Kidney tubule cell (primary cell): ENCODE measurements at regions not wholly inside any gene's neighbourhood (a gene's known extent, or its start where the extent isn't known, plus 50 kb on each side); places are given as distances from the start of the nearest gene placed in this dataset.
"Not testable (repeated sequence)": the region's sequence is repeated elsewhere in the genome, so short reads cannot be mapped to it uniquely, and the experiment has no call there.

Source experiments
- DNase-seq: peaks from one replicate; pipeline ENCODE4 v3.0.0-alpha.2; 2018; ENCODE audit warnings: low spot score

DNA sequence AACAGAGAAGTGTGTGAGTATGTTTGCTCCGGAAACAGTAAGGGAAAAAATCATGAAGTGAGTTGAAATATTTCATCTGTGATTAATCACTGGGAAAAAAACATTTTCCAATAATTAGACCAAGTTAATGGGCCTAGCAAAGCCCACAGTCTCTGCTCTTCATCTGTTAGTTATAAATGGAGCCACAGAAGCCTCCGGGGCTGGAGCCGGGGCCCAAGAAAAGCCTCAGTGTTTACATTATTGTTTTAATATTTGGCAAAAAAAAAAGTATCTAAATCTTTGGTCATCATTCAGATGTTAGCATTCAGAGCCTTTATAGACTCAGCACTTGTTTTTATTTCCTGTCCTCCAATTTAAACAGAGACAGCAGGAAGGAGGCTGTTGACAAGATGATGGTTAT, 115.0 kb downstream of the UBE2U start:
- no peak for DNase-seq

DNA sequence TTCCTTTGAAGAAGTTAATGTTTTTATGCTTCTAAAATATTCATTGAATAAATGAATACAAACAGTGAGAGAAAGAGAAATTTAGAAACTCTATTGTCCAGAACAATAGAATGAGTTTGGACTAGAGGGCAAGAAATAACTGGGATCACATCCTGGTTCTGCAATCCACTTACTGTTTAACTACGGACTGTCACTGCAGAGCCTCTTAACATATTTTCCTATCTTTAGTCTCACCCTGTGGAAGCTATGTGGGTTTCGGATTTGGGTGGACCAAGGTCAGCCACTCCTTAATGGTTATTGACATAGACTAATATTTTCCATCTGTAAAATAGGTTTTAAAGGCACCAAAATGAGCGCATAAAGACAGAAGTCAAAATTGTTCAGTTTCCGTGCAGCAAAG, 116.6 kb downstream of the UBE2U start:
- DNase-seq = no peak

DNA sequence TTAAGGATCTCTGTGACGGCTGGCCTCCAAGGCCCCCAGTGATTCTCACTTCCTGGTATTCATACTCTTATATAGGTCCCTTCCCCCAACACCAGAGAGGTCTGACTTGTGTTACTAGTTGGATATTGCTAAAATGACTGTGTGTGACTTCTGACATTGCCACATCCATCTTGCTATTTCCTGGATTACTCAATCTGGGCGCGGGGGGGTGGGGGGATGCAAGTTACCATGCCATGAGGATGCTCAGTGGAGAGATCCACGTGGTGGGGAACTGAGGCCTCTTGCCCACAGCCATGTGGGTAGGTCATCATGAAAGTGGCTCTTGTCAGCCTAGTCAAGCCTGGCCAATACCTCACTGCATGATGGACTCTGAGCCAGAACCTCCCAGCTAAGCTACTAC, 117.0 kb downstream of the UBE2U start:
- peak; percentile 24 for DNase-seq

DNA sequence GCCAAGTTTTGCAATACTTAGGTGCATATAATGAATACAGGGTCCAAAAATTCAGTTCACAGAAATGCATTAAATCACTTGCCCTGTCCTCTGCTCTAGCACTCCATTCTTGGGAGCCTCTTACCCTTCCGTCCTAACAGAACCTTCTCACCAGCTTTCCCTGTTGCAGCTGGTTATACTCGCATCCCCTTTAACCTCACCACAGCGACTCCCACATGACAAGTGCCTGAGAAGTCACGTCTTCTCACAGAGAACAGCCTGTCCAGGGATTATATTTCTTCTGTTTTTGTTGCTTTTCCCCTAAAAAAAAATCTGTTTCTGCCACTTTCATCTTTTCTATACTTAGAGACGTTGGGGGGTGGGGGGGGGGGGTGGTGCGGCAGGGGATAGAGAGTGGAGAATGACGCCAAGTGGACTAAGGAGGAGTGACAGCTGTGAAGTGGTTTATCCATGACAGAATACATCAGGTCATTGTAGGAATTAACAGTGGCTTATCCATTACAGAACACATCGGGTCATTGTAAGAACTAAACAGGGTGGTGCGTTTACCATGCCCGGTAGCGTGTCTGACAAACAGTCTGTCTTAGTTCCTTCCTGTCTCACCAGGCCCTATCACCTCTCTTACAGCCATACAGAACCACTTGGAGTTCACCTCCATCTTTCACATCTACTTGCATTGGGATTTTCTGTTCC, 117.6 kb downstream of the UBE2U start:
- DNase-seq = no peak

DNA sequence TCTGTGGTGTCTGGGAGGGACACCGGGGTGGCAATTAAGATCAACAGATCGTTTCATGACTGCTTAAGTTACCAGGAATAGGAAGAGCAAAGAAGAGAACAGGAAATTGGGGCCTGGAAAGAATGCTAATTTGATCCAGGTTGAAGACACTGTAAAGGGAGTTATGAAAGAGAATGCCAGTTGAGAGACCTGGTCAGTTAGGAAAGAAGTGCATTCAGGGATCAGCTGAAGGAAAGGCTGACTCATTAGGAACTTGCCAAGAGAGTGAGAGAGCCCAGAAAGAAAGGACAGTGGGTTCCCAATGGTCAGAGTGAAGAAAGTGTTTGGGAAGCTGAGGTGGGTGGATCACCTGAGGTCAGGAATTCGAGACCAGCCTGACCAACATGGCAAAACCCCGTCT, 119.6 kb downstream of the UBE2U start:
- DNase-seq = no peak

DNA sequence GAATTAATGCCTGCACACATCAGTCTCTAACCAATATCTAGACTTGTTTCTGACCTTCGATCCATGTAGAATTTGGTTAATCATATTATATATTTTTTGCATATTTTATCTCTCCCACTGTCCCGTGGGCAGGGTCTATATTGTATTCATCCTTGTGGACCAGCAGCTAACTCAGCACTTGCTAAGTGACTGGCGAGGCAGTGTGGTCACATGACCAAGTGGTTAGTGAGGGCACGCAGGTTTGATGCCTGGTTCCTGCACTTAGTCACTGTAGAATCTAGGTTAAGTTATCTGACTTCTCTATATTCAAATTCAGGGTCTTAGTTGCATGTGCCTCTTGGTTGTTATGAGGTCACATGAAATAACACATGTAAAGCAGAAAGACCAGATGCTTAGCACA, 120.5 kb downstream of the UBE2U start:
- no peak for DNase-seq

DNA sequence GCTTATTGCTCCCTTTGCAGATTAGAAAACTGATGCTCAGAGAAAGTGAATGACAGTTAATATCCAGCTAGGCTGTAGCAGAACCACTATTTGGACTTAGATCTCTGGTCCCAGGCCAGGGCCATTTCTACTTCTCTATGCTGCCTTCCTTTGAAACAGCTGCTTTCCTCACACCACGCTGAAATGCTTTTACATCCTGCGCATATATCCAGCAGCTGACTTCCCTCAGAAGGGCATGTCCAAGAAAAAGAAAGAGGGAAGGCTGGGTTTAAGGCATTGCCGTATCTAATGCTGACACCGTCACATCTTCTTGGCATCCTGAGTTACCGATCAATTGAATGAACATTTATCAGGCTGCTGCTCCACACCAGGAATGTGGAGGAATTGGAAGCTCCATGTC, 122.4 kb downstream of the UBE2U start:
- no peak for DNase-seq

DNA sequence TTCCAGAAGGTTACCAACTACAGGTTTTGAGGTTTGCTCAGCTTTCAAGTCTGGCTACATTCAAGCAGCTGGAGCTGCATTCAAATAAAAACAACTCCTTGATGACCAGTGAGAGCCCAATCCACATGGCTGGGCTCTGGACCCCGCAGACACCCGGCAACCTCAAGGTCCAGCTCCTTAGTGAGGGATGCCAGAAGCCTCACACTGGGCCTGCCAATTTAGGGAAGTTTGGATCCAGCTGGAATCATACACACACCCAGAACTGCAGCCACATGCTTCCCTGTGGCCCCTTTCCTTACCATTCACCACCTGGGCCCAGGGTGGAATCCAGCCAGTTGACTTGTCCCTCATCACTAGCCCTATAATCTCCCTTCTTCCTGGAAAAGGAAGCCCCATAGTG, 123.7 kb downstream of the UBE2U start:
- DNase-seq = no peak

DNA sequence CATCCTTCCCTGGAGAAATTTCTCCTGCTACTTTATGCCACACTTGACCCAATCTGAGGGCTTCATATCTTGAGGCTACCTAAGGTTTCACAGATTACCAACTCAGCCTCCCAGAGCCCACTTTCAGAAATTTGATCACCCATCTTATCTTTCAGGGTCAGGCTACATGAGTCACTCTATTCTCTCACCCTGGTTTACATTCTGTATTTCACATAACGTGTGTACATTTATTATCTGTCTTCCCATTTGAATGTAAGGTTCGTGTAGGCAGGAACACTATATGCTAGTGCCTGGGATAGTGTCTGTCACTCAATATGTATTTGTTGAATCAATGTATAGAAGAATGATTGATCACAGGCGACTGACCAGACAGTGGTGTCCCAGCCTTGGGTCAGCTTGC, 124.8 kb downstream of the UBE2U start:
- DNase-seq = no peak

DNA sequence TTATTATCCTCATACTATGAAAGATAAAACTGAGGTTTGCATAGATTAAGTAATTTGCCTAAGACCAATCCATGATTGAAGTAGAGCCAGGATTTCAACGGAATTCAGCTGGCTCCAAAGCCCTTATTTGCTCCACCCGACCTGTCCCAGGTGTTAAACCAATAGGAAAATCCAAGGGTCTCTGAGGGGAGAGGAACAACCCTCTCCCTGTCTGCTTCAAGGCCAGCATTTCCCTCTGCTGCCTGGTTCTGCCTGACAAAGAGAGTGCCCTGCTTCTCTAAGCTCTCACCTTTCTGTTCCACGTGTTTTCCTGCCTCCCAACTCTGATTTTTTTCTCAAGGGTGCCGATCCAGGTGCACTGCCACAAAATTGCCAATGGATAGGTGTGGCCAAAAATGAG, 127.4 kb downstream of the UBE2U start:
- DNase-seq = no peak

DNA sequence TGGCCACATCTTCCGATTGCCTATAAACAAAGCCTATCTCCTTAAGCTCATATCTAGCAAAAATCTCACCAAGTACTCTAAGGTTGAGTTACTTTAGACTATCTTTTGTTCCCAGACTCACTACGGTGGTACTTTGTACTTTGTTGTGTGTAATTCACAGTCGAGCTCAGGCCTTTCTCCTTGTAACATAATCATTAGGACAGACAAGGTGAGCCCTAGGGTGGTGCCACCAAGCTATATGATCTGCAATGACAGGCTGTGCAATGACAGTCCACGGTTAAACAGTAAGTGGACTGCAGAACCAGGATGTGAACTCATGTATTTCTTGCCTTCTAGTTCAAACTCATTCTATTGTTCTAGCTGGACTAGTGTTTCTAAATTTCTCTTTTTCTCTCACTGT, 132.2 kb downstream of the UBE2U start:
- DNase-seq = no peak

DNA sequence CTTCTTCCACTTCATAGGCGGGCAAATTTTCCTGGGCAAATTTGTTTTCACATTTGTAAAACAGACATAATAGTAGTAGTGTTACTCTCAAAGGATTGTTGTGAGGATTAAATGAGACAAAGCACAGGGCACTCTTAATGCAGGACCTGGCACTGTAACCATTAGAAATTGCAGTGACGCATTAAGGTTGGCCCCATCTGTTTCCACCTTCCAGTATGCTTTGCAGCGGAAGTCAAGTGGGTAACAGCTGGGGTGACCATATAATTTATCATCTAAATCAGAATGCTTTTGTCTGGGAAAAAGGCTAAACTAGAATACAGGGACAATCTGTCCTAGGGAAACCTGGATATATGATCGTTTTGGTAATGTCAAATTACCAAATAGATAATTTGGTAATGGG, 132.5 kb upstream of the CACHD1 start:
- no peak for DNase-seq

DNA sequence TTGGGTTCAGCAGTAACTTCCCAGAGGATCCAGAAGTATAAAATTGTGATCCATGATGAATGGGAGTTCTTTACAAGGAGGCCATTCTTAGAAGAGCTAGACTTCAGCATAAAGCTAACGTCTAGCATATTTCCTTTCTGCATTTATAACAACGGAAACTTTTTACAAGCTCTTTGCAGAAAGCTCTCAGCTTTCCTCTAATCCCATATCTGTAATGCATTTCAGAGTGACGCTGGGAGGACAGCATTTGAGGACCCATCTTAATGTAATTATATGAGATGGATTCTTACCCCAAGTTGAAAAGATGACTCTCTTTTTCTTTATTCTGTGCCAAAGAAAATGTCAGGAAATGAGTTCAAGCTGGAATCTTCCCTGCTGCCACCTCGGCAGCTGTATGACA, 132.0 kb upstream of the CACHD1 start:
- DNase-seq = no peak

DNA sequence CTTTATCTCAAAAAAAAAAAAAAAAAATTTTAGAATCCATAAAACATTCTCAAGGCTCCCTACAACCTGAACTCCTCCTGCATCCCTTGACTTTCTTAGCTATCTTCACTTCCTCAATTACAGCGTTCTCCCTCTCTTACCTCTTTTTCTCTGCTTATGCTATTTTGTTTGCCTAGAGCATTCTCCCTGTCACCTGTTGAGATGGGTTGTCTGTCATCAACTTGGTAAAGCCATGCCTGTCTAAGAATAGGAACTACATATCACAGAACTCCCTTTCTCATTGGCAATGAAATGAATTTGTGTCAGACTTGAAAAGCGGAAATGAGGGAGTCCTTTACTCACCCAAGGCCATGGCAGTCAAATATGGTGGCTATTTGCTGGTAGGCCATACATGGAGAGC, 129.6 kb upstream of the CACHD1 start:
- no peak for DNase-seq

DNA sequence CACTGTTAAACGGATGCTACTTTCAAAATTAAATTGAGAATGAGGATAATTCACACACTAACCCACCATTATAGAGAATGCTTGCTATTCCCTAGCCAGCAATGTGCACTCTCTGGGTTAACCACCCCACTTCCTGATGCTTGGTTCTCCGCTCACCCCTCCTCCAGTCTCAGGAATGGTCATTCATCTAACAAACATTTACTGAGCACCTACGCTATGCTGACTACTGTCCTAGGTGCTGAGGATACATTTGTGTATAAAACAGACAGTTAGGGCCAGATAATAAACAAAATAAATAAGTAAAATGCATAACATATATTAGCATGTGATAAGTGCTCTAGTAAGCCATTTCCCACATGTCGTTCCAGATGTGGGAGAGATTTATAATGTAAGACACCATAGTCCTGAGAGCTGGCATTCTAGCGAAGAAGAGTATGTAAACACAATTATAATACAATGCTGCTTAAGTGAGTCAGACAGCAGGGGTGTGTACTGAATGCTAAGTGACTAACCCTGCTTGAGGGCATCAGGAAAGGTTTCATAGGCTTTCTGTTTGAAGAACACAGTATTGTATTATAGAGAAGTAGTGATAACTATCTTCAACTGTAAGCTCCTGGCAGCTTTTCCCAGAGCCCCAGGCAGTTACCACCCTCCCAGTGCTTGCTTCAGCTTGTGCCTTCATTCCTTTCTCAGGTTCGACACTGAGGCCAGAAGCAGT, 126.7 kb upstream of the CACHD1 start:
- peak; percentile 74 for DNase-seq

DNA sequence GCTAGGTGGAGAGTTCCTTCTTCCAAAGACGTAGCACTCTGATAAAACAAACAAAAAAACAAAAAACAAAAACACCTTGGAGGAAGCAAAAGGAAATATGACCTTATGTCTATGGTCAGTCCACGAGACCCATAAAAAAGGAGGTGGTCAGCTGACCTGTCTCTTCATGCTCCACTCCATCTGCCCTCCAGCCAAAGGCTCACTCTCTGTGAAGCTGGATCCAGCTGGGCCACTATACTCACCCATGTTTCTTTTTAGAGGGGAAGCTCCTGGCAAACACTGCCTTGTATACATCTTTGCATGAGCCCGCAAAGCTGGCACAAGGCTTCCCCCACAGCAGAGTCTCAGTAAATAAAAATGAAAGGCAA, 126.1 kb upstream of the CACHD1 start:
- DNase-seq = no peak

DNA sequence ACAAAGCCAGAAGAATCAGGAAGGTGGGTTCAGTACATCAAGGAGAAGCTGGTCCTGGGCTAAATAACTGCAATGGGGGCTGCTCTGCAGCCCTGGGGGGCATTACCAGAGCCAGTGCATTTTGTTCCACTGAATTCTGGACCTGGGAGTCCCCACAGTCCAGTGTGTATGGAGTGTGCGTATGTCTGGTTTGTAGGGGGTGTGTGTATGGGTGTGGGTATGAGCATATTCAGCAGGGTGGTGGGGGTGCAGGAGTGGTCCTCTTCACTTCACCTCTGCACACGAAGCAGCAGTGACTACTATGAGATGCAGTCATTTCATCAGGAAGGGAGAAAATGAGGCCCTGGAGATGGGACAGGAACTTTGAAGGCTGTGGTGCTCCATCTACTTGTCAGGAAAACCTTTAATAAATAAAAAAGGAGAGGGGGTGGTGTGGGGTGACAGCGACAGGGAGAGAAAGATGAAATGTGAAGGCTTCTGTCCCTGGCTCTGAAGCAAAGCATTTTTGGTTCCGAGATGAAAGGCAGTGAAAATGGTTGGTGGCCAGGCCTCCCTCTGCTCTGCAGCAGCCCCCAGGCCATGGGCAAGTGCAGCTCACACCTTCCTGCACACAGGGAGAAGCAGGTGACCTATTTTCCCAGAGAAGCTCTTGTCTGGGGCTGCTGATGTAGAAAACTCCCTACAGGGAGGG, 121.5 kb upstream of the CACHD1 start:
- no peak for DNase-seq

DNA sequence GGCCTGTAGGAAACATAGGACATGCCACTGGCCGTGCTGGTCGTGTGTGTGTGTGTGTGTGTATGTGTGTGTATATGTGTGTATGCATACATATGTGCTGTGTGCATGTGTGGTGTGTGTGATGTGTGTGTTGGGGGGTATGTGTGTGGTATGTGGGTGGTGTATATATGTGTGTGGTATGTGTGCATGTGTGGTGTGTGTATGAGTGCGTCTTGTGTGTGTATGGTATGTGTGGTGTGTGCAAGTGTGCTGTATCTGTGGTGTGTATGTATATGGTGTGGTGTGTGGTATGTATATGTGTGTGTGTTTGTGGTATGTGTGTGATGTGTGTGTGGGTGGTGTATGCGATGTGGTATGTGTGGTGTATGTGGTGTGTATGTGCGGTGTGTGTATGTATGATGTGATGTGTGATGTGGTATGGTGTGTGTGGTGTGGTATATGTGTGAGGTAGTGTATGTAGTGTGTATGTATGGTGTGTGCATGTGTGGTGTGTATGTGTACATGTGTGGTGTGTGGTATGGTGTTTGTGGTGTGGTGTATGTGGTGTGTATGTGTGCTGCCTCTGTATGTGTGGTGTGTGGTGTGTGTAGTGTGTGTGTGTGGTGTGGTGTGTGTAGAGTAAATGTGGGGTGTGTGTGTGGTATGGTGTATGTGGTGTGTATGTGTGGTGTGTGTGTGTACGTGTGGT, 120.8 kb upstream of the CACHD1 start:
- no peak for DNase-seq

DNA sequence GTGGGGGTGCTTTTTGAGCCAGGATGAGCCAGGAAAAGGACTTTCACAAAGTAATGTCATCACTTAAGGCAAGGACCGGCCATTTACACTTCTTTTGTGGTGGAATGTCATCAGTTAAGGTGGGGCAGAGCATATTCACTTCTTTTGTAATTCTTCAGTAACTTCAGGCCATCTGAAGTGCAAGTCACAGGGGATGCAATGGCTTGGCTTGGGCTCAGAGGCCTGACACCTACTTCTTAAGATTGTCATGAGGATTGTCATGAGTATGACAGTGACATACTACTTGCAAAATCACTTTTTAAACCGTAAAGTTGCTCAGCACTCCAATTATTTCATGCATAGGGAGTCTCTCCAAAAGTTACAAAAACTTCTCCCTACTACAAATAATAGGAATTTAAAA, 114.4 kb upstream of the CACHD1 start:
- not testable (repeated sequence) for DNase-seq

DNA sequence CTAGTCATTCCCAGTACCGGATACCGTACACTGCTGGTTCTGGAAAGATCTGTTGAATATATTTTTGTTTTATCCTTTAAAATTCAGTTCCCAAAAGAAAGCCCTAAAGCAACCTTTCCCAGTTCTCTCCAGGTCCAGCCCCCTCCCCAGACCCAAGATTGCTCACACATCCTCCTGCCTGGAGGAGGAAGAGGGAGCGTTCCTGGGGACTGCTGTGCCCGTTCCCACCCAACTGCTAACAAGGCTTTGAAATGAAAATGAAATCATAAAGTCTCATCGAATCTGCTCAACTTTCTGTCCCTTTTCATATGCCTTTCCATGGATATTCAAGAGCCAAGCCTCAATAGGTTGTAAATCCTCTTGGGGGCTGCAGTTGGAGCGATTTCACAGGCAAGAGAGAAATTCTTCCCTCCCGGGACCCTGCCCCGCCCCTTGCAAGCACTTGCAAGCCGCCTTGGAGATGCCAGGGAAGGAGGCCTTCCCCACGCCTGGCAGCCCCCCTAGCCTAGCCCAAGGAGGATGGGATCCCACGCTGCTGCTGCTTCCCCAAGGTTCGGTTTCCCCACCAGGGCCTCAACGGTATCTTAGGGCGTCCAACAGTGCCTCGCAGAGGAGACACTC, 113.2 kb upstream of the CACHD1 start:
- no peak for DNase-seq

DNA sequence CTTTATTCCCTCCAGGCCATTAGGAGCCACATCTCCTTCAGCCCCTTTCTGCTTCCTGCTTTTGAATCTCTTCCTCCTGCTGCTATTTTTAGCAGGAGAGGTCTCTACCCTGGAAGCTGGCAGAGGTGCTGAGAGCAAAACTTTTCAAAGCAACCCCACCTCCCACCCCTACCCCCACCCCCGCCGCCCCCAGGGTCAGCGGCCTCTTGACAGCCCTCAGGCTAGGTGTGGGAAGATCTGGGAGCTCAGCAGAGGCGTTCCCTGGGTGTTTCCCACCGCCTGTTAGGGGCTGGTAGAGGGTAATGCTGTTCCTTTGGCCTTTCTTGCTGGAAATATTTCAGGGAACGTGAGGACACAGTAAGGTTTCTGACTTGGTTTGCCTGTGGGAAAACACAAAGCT, 112.5 kb upstream of the CACHD1 start:
- no peak for DNase-seq

DNA sequence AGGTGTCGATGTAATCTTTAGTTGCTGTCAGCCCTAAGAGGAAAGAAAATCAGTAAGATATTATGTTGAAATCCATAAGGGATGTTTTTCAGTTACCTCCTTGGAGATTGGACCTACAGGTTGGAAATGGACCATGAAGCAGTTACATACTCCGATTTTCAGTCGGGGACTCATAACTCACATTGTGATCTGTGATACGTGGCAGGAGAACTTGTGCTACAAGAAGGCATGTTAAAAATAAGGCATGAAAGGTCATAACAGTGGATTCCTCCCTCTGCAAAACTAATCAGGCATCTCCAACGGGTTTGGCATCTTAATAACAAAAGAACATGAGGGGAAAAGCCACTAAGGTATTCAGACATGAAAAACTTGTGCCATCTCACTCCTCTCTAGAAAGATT, 111.2 kb upstream of the CACHD1 start:
- DNase-seq = no peak

DNA sequence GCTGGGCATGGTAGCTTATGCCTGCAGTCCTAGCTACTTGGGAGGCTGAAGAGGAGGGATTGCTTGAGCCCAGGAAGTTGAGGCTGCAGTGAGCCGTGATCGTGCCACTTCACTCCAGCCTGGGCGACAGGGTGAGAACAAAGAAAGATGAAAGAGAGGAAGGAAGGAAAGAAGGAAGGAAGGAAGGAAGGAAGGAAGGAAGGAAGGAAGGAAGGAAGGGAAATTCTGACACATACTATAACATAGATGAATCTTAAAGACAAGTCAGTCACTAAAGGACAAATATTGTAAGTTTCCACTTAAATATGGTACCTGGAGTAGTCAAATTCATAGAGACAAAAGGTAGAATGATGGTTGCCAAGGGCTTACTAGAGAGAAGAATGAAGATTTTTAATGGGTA, 108.0 kb upstream of the CACHD1 start:
- no peak for DNase-seq
